ENCODE measurements at regions not wholly inside any gene's neighbourhood (a gene's known extent, or its start where the extent isn't known, plus 50 kb on each side); places are given as distances from the start of the nearest gene placed in this dataset.

GRCh38 chr3:168187233-168187632 is 91.5 kb upstream of the GOLIM4 start (continued):
- no peak for TF ChIP-seq ATF3 (IDR thresholded peaks at IDR 0.05)
- no peak for TF ChIP-seq CTCF (IDR thresholded peaks at IDR 0.05 in 2 of 3, conservative IDR thresholded peaks at IDR 0.05 in 1 of 3; ENCODE audit: borderline replicate concordance in 1 of 3, insufficient read depth in 1 of 3, low read depth in 2 of 3, low read length in 2 of 3)
- TF ChIP-seq JUND (IDR thresholded peaks at IDR 0.05) = no peak
- TF ChIP-seq ZFX (IDR thresholded peaks at IDR 0.05) = no peak
- TF ChIP-seq FOSL1 (IDR thresholded peaks at IDR 0.05; ENCODE audit: low read depth) = no peak
- TF ChIP-seq RAD21 (IDR thresholded peaks at IDR 0.05; ENCODE audit: low read depth) = no peak

- RAD21 ChIA-PET (ENCODE audit: low non-redundant PET in 1 of 2, low total read pairs in 2 of 2, uncharacterized antibody in 2 of 2, unreplicated experiment in 2 of 2) = no interaction called here
- H3K36me3 ChIP-seq (ENCODE audit: control insufficient read depth in 1 of 2, insufficient read depth in 2 of 2, low read length in 2 of 2) = no peaks in the 10 kb centered on the region
- CTCF ChIA-PET = no interaction called here
- DNase-seq (ENCODE audit: low read depth, low spot score) (no peak), ATAC-seq (no peak)
- no peaks in the 10 kb centered on the region for H3K4me1 ChIP-seq (ENCODE audit: control insufficient read depth in 1 of 2, insufficient read depth in 2 of 2, low read length in 2 of 2)
- H4K20me1 ChIP-seq (ENCODE audit: insufficient read depth) = no peaks in the 10 kb centered on the region
- no peaks in the 10 kb centered on the region for H3K9me2 ChIP-seq (ENCODE audit: insufficient read depth)
- no peak overlapping the region for H3K27ac ChIP-seq (ENCODE audit: low read depth, low read length)
- H3K4me3 ChIP-seq (replicated peaks in 1 of 2; ENCODE audit: low read depth in 1 of 2, low read length in 2 of 2) = no peak overlapping the region
- no peak overlapping the region for H2AFZ ChIP-seq (ENCODE audit: low read depth, low read length, poor library complexity, severe bottlenecking)
- H3K4me2 ChIP-seq (ENCODE audit: low read length) = no peak overlapping the region
- TF ChIP-seq CBX3 (IDR thresholded peaks at IDR 0.05; ENCODE audit: low read depth) (no peak), SIN3A (IDR thresholded peaks at IDR 0.05; ENCODE audit: low read depth) (no peak), RAD21 (IDR thresholded peaks at IDR 0.05; ENCODE audit: low read depth) (no peak), CTCF (IDR thresholded peaks at IDR 0.05 in 2 of 3, conservative IDR thresholded peaks at IDR 0.05 in 1 of 3; ENCODE audit: borderline replicate concordance in 1 of 3, insufficient read depth in 1 of 3, low read depth in 2 of 3, low read length in 2 of 3) (no peak), ZBTB33 (IDR thresholded peaks at IDR 0.05; ENCODE audit: extremely low read depth, insufficient replicate concordance, low read length) (no peak), EGR1 (IDR thresholded peaks at IDR 0.05; ENCODE audit: low read depth) (no peak), ELF1 (IDR thresholded peaks at IDR 0.05; ENCODE audit: borderline replicate concordance, low read depth) (no peak), MAX (IDR thresholded peaks at IDR 0.05) (no peak), ZNF274 (IDR thresholded peaks at IDR 0.05; ENCODE audit: low read depth, low read length) (no peak), SP1 (IDR thresholded peaks at IDR 0.05; ENCODE audit: low read depth) (no peak), FOSL1 (IDR thresholded peaks at IDR 0.05; ENCODE audit: low read depth) (no peak), TCF7L2 (IDR thresholded peaks at IDR 0.05; ENCODE audit: borderline replicate concordance, extremely low read depth, insufficient read depth, insufficient read length) (no peak)
- H3K27me3 ChIP-seq (ENCODE audit: insufficient read depth, low read length) = no peaks in the 10 kb centered on the region
- H3K9me3 ChIP-seq (ENCODE audit: control insufficient read depth in 1 of 2, insufficient read depth in 1 of 2, low read depth in 1 of 2, low read length in 2 of 2) = no peaks in the 10 kb centered on the region
- POLR2A ChIA-PET = no interaction called here
- no TSS peak for BruUV-seq (replicated peaks)
- no peak overlapping the region for H3K9ac ChIP-seq (ENCODE audit: low read length)
- intact Hi-C loops (cut with micrococcal nuclease) = no loop called here
- no peaks in the 10 kb centered on the region for H3K79me2 ChIP-seq (ENCODE audit: insufficient read depth, low read length)
Measured at GRCh38 chr3:168186293-168186983, 90.7 kb upstream of the GOLIM4 start.
